ENCODE measurements at regions not wholly inside any gene's neighbourhood (a gene's known extent, or its start where the extent isn't known, plus 50 kb on each side); places are given as distances from the start of the nearest gene placed in this dataset.

GRCh38 chr7:50185208-50185607 lies 92.2 kb upstream of the ZPBP start:
- Histone ChIP-seq H3K9ac (ENCODE audit: low read length in 3 of 3) (no peak overlapping the region), H3K27ac (ENCODE audit: low read depth in 2 of 2, low read length in 2 of 2) (no peak overlapping the region), H3K4me1 (ENCODE audit: control insufficient read depth in 2 of 3, insufficient read depth in 2 of 3, low read depth in 1 of 3, low read length in 3 of 3) (no peaks in the 10 kb centered on the region), H3K27me3 (ENCODE audit: control insufficient read depth, insufficient read depth, low read length) (no peaks in the 10 kb centered on the region), H3K9me3 (ENCODE audit: control insufficient read depth in 2 of 3, insufficient read depth in 1 of 3, low read length in 3 of 3) (no peaks in the 10 kb centered on the region), H3K36me3 (ENCODE audit: control insufficient read depth in 2 of 3, insufficient read depth in 3 of 3, low read length in 3 of 3) (no peaks in the 10 kb centered on the region), H3K4me3 (ENCODE audit: low read length in 3 of 3) (no peak overlapping the region)
- FAIRE-seq (no peak), DNase-seq (peak in 1 of 5 donors; percentile 65)
- TF ChIP-seq CTCF (IDR thresholded peaks at IDR 0.05; ENCODE audit: borderline replicate concordance, extremely low read depth, insufficient read depth), result no peak
- intact Hi-C loops (cut with DNase I), result no loop called here

DNA sequence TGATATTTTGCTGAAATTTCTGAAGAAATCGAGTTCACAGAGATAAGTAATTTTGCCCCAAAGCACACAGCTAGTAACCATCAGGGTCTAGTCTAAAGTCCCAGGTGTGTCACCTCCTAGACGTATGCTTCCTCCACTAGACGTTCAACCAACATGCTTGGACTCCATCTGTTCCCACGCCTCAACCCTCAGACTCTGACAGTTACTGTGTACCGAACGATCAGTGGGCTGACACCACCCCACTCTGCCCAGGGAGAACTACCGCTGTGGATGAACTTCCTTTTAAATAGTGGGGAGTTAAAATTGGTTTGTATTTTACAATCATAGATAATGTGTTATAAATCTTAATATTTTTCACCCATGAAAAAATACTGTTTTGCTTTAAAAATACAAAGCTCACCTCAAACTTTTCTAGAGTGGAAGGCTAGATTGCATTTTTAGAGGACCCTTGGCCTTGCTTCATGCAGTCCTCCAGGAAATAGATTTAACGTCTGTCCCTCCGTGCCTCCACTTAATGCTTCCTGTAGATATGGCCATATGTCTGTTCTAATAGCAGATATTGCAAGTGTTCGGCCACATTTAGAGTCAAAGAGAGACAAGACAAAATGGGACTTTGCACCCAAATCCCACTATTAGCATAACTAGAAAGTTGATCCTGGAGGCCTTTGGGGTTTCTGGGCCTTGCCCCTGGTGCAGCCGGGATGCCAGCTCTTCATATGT lies 91.4 kb upstream of the ZPBP start:
- DNase-seq, result no peak
- intact Hi-C loops (cut with DNase I), result no loop called here

GRCh38 chr7:50182759-50183158 lies 89.7 kb upstream of the ZPBP start:
- no peaks in the 10 kb centered on the region for H3K9me3 ChIP-seq (ENCODE audit: control insufficient read depth in 2 of 3, insufficient read depth in 1 of 3, low read length in 3 of 3)
- no peaks in the 10 kb centered on the region for H3K4me1 ChIP-seq (ENCODE audit: control insufficient read depth in 2 of 3, insufficient read depth in 2 of 3, low read depth in 1 of 3, low read length in 3 of 3)
- no peaks in the 10 kb centered on the region for H3K27me3 ChIP-seq (ENCODE audit: control insufficient read depth, insufficient read depth, low read length)
- H3K36me3 ChIP-seq (ENCODE audit: control insufficient read depth in 2 of 3, insufficient read depth in 3 of 3, low read length in 3 of 3), result no peaks in the 10 kb centered on the region
- no peak overlapping the region for H3K27ac ChIP-seq (ENCODE audit: low read depth in 2 of 2, low read length in 2 of 2)
- no peak for FAIRE-seq
- no peak for TF ChIP-seq CTCF (IDR thresholded peaks at IDR 0.05; ENCODE audit: borderline replicate concordance, extremely low read depth, insufficient read depth)
- H3K9ac ChIP-seq (ENCODE audit: low read length in 3 of 3), result no peak overlapping the region
- intact Hi-C loops (cut with DNase I), result no loop called here
- no peak for DNase-seq
- no peak overlapping the region for H3K4me3 ChIP-seq (ENCODE audit: low read length in 3 of 3)

More for the DNA sequence above, 91.4 kb upstream of the ZPBP start:
- FAIRE-seq, result no peak
- Histone ChIP-seq H3K4me3 (ENCODE audit: low read length in 3 of 3) (no peak overlapping the region), H3K9ac (ENCODE audit: low read length in 3 of 3) (no peak overlapping the region), H3K4me1 (ENCODE audit: control insufficient read depth in 2 of 3, insufficient read depth in 2 of 3, low read depth in 1 of 3, low read length in 3 of 3) (no peaks in the 10 kb centered on the region), H3K36me3 (ENCODE audit: control insufficient read depth in 2 of 3, insufficient read depth in 3 of 3, low read length in 3 of 3) (no peaks in the 10 kb centered on the region), H3K27me3 (ENCODE audit: control insufficient read depth, insufficient read depth, low read length) (no peaks in the 10 kb centered on the region), H3K9me3 (ENCODE audit: control insufficient read depth in 2 of 3, insufficient read depth in 1 of 3, low read length in 3 of 3) (no peaks in the 10 kb centered on the region), H3K27ac (ENCODE audit: low read depth in 2 of 2, low read length in 2 of 2) (no peak overlapping the region)
- TF ChIP-seq CTCF (IDR thresholded peaks at IDR 0.05; ENCODE audit: borderline replicate concordance, extremely low read depth, insufficient read depth), result no peak

DNA sequence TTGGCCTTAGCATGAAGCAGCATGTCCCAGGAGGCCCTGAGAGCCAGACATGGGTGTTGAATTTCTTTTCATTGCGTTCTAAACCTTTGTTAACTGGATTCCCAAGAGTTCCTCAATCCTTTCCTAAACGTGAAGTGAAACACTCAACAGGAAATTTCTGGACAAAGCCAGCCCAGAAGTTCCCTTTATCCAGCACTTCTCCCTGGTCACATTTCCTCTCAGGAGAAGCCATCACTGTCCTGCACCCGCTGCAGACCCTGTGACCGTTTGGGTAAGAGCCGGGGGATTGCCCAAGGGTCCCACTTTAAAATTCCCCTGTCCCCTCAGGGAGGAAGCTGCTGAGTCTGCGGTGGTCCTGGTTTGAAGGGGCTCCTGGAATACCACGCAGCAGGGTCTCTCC lies 88.0 kb upstream of the ZPBP start:
- H3K27me3 ChIP-seq (ENCODE audit: control insufficient read depth, insufficient read depth, low read length), result no peaks in the 10 kb centered on the region
- no peaks in the 10 kb centered on the region for H3K36me3 ChIP-seq (ENCODE audit: control insufficient read depth in 2 of 3, insufficient read depth in 3 of 3, low read length in 3 of 3)
- no peaks in the 10 kb centered on the region for H3K9me3 ChIP-seq (ENCODE audit: control insufficient read depth in 2 of 3, insufficient read depth in 1 of 3, low read length in 3 of 3)
- H3K4me1 ChIP-seq (ENCODE audit: control insufficient read depth in 2 of 3, insufficient read depth in 2 of 3, low read depth in 1 of 3, low read length in 3 of 3), result no peaks in the 10 kb centered on the region
- intact Hi-C loops (cut with DNase I), result no loop called here
- FAIRE-seq, result no peak
- DNase-seq, result no peak
- TF ChIP-seq CTCF (IDR thresholded peaks at IDR 0.05; ENCODE audit: borderline replicate concordance, extremely low read depth, insufficient read depth), result no peak
- H3K9ac ChIP-seq (ENCODE audit: low read length in 3 of 3), result no peak overlapping the region
- H3K4me3 ChIP-seq (ENCODE audit: low read length in 3 of 3), result no peak overlapping the region
- H3K27ac ChIP-seq (ENCODE audit: low read depth in 2 of 2, low read length in 2 of 2), result no peak overlapping the region

Measured in kidney (tissue), 13 donors.